ENCODE measurements at regions not wholly inside any gene's neighbourhood (a gene's known extent, or its start where the extent isn't known, plus 50 kb on each side); places are given as distances from the start of the nearest gene placed in this dataset.

- no peak overlapping the region for H3K27ac ChIP-seq
- no peak for TF ChIP-seq CTCF (conservative IDR thresholded peaks at IDR 0.05)
These were observed 547.3 kb downstream of the PLCL1 start for GRCh38 chr2:198351647-198352046.

- no peak overlapping the region for H3K27ac ChIP-seq
- no peak for TF ChIP-seq CTCF (conservative IDR thresholded peaks at IDR 0.05)
These were observed 543.6 kb downstream of the PLCL1 start for GRCh38 chr2:198347946-198348345.

- no peak for TF ChIP-seq CTCF (conservative IDR thresholded peaks at IDR 0.05)
- H3K27ac ChIP-seq, result no peak overlapping the region
These were observed 543.0 kb downstream of the PLCL1 start for GRCh38 chr2:198347349-198347748.

- H3K27ac ChIP-seq, result no peak overlapping the region
- no peak for TF ChIP-seq CTCF (conservative IDR thresholded peaks at IDR 0.05)
These were observed 539.1 kb downstream of the PLCL1 start for GRCh38 chr2:198343471-198343870.

- no peak overlapping the region for H3K27ac ChIP-seq
- TF ChIP-seq CTCF (conservative IDR thresholded peaks at IDR 0.05), result no peak
These were observed 536.5 kb downstream of the PLCL1 start for GRCh38 chr2:198340846-198341245.

- no peak for TF ChIP-seq CTCF (conservative IDR thresholded peaks at IDR 0.05)
- H3K27ac ChIP-seq, result no peak overlapping the region
These were observed 534.7 kb downstream of the PLCL1 start for GRCh38 chr2:198339116-198339515.

- TF ChIP-seq CTCF (conservative IDR thresholded peaks at IDR 0.05), result no peak
- H3K27ac ChIP-seq, result no peak overlapping the region
These were observed 533.0 kb downstream of the PLCL1 start for GRCh38 chr2:198337368-198337767.

GRCh38 chr2:198328454-198328853 lies 524.1 kb downstream of the PLCL1 start:
- no peak for TF ChIP-seq CTCF (conservative IDR thresholded peaks at IDR 0.05)
- H3K27ac ChIP-seq, result no peak overlapping the region
